ENCODE measurements at regions not wholly inside any gene's neighbourhood (a gene's known extent, or its start where the extent isn't known, plus 50 kb on each side); places are given as distances from the start of the nearest gene placed in this dataset.

DNA sequence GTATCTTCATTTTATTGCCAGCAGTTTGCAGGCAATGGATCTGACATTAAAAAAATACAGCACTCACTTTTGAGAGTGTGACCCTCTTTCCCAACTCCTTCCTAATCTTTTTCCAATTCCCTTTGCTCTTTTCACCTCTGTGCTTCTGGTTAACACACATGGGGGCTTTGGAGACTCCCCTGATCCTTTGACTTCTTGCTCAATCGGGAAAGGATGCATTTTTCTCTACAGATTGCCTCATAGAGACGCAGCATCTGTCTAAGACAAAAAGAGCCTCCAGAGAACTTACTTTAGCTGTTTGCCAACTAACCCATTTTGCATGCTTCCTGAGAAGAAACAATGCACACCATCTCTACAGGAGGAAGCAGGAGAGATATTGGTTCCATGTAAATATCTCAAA lies 378.3 kb downstream of the PBX1 start:
- no peak for DNase-seq

DNA sequence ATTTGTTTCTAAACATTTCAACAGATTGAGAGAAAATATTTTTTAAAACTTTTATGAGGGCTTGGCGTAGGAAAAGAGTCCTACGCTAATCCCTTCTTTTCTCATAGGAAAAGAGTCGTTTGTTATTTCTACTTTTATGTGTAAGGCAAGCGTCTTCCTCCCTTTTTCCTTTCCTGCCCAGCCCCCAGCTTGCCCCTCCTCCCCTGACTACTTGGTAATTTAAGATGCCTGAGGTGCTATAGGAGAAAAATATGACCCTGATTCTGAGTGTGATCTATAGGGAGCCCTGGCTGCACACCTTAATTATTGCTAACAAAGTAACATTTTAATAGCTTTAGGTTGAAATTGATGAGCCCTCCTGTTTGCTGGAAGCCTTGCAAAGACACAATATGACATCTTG lies 373.6 kb downstream of the PBX1 start:
- no peak for DNase-seq

DNA sequence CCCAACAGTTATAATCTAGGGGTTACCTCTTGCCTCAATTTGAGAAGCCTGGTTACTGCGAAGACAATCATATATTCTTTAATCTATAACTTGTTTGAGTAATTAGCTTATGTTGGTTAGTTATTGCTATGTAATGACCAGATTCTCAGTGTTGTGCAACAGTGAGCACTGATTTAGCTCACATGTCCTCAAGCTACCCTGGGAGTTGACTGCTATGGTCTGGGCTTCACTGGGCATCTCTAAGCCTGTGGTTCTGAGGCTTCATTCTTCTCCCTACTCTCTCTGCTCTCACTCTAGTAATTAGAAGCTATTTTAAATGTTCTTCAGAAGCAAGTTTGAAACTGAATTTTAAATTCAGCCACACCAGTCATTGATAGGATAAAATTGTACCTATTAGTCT lies 371.8 kb downstream of the PBX1 start:
- DNase-seq, result no peak

DNA sequence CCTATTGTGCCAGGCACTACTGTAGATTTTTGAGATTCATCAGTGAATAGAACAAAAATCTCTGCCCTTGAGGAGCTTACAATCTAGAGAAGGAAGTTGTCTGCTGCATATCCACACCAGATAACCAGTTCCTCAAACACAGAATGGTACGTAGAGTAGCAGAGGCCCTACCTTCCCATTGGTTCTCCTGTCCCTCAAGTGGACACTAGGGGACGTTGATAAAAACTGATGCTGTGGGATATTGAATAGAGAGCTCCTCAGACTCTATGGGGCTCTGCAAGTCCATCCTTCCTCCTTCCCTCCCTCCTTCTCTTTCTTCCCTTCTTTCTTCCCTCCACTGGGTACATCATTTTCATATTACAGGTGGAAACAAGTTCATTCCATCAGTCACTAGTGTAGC lies 371.3 kb downstream of the PBX1 start:
- DNase-seq, result no peak

DNA sequence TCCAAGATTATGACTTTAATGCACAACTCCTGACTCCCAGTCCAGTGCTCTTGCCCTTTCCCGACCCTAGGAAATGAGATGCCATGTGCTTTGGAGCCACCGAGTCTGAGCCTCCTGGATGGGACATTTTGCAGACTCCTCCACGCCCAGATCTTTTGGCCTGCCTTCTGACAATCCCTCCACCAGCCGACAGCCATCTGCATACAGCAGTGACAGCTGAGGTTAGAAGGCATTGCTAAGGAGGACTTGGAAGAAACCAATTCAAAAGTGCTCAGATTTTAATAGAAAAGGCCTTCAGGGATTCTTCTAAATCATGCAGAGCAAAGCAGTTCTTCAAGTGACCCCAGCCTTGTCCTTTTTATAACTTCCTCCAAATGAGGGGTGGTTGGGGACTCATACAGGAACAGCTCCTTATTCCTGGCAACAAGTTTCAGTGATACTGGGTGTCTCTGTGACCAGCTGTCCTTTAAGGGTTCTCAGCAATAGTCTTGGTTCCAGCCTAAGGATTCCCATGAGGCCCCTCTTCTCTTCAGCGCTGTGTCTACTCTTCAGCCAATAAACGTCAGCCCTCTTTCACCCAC lies 369.3 kb downstream of the PBX1 start:
- DNase-seq, result no peak

DNA sequence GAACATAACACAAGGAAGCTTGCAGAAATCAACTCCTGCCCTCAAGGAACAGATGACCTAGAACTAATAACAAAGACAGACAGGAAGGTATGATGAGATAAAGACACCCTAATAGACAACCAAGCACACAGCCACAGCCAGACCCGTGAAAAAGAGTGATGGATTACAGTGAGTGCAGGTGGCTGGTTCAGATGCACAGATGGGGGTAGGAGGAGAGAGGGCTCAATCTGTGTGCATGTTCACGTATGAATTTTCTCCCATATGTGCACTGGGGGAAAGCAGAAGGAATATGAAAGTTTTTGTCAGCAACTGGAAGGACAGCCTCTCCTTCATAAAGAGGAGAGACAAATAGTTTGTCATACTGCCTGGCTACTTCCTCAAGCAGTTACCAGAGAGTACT lies 367.1 kb downstream of the PBX1 start:
- no peak for DNase-seq

DNA sequence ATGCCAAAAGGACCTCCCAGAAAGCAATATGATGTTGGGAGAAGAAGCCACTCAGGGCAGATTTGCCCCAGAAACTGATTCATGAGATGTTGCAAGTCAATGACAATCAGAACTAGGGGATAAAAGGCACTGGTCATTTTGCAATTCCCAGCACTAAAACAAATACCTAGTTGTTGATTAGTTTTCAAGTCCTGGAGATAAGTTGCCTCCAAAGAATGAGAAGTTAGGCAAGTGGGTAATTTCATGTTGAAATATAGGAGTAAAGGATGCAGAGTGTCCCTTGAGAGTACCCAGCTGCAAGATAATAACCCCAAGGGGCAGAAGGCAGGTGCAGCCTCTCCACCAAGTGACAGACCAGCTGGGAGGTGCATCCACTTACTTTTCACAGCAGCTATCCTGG lies 363.6 kb downstream of the PBX1 start:
- no peak for DNase-seq

DNA sequence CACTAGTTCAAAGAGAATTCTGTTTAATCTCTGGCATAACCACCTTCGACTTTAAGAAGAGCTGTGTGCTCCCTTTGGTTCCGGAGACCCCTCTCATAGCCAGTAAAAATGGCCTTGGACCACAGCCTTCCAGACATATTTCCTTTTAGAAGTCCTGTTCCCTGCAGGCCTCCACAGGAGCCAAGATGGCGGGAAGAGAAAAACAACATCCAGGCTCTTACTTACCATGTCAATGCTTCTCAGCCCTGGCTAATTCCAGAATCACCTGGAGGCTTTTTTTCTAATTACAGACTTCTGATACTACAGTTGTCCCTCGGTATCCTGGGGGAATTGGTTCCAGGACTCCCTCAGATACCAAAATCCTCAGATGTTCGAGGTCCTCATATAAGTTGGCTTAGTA lies 362.5 kb downstream of the PBX1 start:
- DNase-seq, result no peak

DNA sequence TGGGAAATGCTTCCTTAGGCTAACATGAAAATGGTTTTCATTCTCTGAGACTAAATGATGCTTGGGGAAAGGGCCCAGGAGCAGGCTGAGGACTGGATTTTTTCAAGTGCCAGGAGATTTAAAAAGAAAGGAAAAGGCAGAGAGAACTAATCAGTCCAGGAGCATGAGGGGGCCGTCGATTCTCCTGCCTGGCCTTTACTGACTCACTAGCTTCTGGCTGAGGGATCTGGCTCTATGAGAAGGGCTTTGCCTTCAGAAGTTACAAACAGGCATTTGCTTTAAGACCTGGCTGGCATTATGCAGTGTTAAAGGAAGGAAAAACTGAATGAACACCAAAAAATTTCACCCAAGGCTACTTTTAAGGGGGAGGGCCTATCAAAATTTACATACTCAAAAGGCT lies 359.2 kb downstream of the PBX1 start:
- no peak for DNase-seq

DNA sequence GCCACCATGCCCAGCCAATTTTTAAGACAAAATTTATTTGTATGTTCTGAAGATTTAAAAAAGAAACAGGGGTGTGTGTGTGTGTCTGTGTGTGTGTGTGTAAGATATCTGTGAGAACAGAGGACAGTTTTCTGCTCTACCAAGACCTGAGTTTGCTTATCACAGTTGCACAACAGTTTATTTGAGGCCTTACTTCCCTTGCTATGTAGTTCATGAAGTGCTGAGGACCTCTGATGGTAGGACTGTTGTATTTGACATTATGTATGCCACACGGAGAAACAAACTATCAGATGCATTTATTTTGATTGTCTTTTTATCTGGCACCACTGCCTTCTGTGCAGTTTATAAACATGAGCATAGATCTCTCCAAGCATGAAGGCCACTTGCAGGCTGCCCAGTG lies 355.2 kb downstream of the PBX1 start:
- no peak for DNase-seq

DNA sequence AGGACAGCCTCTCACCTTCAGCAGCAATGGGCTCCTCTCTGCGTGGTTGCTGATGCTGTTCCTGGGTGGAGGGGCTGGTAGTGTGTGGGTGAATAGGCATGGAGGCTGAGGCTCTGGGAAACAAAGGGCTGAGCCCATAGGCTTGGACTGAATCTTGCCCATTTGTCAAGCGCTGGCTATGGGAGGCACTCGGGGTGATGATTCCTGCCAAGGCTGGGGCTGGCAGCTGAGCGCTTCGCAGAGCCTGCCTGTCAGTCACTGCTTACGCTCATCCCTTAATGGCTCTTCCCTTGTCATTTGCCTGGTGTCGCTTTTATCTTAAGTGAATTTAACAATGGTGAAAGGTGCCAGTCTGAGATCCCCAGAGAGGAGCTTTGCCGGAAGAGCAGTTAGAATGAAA lies 353.3 kb downstream of the PBX1 start:
- DNase-seq, result no peak

DNA sequence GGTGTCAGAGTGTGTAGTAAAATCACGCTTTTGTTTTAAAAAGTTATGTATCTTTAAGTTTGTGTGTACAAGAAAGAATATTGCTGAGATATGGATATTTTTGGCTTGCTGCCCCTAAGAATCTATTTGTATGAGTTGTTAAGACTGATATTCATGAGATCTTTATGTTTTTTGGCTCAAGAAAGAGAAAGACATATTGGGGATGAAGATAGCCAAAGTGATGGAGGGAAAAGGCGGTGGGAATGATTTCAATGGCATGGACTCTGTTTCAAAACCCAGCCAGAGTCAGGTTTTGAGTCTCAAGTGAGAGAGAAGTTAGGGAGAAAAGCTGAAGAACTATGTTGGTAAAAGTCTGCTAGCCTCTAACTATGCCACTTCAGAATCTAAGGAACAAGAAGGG lies 351.7 kb downstream of the PBX1 start:
- no peak for DNase-seq

DNA sequence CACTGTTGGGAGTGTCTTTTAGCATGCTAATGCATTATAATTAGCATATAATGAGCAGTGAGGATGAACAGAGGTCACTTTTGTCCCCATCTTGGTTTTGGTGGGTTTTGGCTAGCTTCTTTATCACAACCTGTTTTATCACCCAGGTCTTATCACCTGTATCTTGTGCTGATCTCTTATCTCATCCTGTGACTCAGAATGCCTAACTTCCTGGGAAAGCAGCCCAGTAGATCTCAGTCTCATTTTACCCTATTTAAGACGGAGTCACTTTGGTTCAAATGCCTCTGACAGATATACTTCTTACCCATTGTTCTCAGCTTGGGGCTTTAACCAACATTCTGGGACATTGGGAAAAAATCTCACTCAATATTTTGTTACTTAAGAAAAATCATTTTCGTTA lies 348.7 kb downstream of the PBX1 start:
- DNase-seq, result no peak

DNA sequence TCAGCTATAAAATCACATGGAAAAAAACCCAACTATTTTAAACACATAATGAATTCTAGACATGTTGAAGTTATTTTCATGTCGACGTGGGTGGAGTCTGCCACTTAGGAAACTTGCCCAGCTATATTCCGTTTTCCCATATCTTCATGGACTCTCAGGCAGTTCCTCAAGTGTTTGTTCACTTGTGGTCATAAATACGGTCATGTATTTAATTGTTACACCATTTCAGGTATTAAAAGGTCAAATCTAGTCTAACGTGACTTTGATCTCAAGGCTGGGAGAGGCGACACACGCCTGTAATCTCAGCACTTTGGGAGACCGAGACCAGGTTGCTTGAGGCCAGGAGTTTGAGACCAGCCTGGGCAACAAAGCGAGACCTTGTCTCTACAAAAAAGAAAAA lies 346.9 kb downstream of the PBX1 start:
- DNase-seq, result no peak

DNA sequence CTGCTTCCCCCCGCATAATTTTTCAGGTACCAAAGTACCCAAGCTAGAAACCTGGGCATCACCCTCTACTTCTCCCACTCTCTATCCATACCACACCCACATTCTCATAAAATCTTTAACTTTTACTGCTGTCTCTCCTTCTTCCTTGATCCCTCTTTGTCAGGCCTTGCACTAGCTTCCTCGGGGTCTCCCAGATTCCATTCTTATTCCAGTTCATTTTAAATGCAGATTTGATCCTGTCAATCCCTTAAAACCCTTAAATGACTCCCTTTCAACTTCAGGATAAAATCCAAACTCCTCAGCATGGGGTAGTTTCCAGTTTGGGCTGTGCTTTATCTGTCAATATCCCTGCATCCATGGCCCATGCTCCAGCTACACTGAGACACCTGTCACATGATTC lies 343.5 kb downstream of the PBX1 start:
- DNase-seq, result no peak
